GM12892 (cell line): ENCODE measurements at regions not wholly inside any gene's neighbourhood (a gene's known extent, or its start where the extent isn't known, plus 50 kb on each side); places are given as distances from the start of the nearest gene placed in this dataset.

Experiments
- POLR2A ChIP-seq: IDR thresholded peaks from 2 replicates; pipeline ENCODE4 v1.6.1; 2011; ENCODE audit warnings: low read depth, low read length, control low read depth
- POLR2AphosphoS5 ChIP-seq: IDR thresholded peaks from 2 replicates; pipeline ENCODE4 v1.6.1; 2011; ENCODE audit warnings: low read depth, low read length, control low read depth
- TAF1 ChIP-seq: IDR thresholded peaks from 2 replicates; pipeline ENCODE4 v1.6.1; 2011; ENCODE audit warnings: low read depth, mild to moderate bottlenecking, control low read depth, low read length, borderline replicate concordance

DNA sequence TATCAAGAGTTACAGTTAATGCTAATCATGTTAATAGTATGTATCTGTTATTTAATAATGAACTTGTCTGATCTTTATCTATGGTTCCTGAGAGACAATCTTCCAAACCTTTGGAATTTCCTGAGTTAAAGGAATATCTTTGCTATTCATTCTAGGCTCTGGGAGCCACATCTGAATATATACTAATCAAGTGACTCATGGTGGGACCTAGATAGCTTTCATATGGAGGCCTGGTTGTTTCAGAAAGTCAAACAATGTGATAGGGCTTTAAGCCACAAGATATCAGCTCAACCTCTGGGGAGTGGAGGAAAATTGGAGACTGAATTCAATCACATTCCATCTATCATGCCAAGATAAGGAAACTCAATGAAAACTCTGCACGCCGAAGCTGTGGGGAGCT lies 746.4 kb downstream of the TNS3 start:
- TF ChIP-seq TAF1 (no peak), POLR2AphosphoS5 (no peak), POLR2A (no peak)
